Heart left ventricle (tissue), 16 donors: ENCODE measurements at regions not wholly inside any gene's neighbourhood (a gene's known extent, or its start where the extent isn't known, plus 50 kb on each side); places are given as distances from the start of the nearest gene placed in this dataset.

Experiments
- ATAC-seq, 4 donors: fragments of 200-7000 bp; cut with Tn5 transposase; one replicate each; pipeline ENCODE4 v1.9.1; 2020 to 2022; ENCODE audit warnings: moderate library complexity in 4 of 4, mild to moderate bottlenecking in 3 of 4, moderate number of reproducible peaks in 1 of 4
- DNase-seq, 5 donors: peaks; one replicate each; pipeline ENCODE4 v3.0.0-alpha.2; 2020
- H3K27ac ChIP-seq, 12 donors: fragments of 200-600 bp; sonication (generic) in 4 of 12; one replicate each; pipeline versions ENCODE4 v1.5.0 to v1.8.0; 2016 to 2022; ENCODE audit warnings: mild to moderate bottlenecking in 2 of 12
- H3K27me3 ChIP-seq, 9 donors: fragments of 200-600 bp; sonication (generic) in 2 of 9; one replicate each; pipeline versions ENCODE4 v1.5.1 to v1.8.0; 2016 to 2022; ENCODE audit warnings: mild to moderate bottlenecking in 3 of 9
- H3K36me3 ChIP-seq, 9 donors: fragments of 200-600 bp; sonication (generic) in 2 of 9; one replicate each; pipeline versions ENCODE4 v1.5.0 to v1.8.0; 2018 to 2022; ENCODE audit warnings: mild to moderate bottlenecking in 2 of 9
- H3K4me1 ChIP-seq, 12 donors: fragments of 200-600 bp; sonication (generic) in 4 of 12; one replicate each; pipeline versions ENCODE4 v1.5.0 to v1.8.0; 2016 to 2022; ENCODE audit warnings: mild to moderate bottlenecking in 3 of 12
- H3K4me3 ChIP-seq, 12 donors: fragments of 200-600 bp; sonication (generic) in 4 of 12; one replicate each; pipeline versions ENCODE4 v1.5.0 to v1.8.0; 2017 to 2022; ENCODE audit warnings: mild to moderate bottlenecking in 9 of 12, moderate library complexity in 4 of 12
- H3K9me3 ChIP-seq, 12 donors: fragments of 200-600 bp; sonication (generic) in 4 of 12; one replicate each; pipeline versions ENCODE4 v1.5.0 to v1.8.0; 2016 to 2022; ENCODE audit warnings: mild to moderate bottlenecking in 1 of 12
- POLR2A ChIP-seq, 2 donors: fragments of 450-650 bp; IDR thresholded peaks; one replicate each; pipeline ENCODE4 v1.6.1; 2017; ENCODE audit warnings: antibody characterized with exemption in 2 of 2, mild to moderate bottlenecking in 2 of 2, moderate library complexity in 2 of 2
- WGBS, 4 donors: extraction: QIAGEN DNeasy Blood & Tissue Kit in 2 of 4; methylation state at CpG; one replicate each; pipeline versions ENCODE4 v1.1.5 to v1.1.7; 2013 to 2018; 5-methylcytosine and 5-hydroxymethylcytosine counted together
- intact Hi-C, 10 donors: fragments of 100-400 bp; cut with DNase I; formaldehyde crosslinking; loops; one replicate each; pipeline versions ENCODE4 v1.11.1 to v1.14.2; 2022
- TF ChIP-seq, protein P1 (sequence below), 12 donors: fragments of 200-600 bp; sonication (generic) in 4 of 12; IDR thresholded peaks; one replicate each; pipeline versions ENCODE4 v1.5.0 to v1.8.0; 2018 to 2022; ENCODE audit warnings: antibody characterized with exemption in 12 of 12, mild to moderate bottlenecking in 5 of 12
- donor health status: ischemic (EF 13 %, LVEDD 7.1; RV severe dilation, severe dysfunction).
- donor health status: healthy with polysubstance abuse.
- donor health status: DM: no; HTN: yes; CAD: no.
- donor health status: DM: no; HTN: no; CAD: no.
- donor health status: ischemic (EF 25% LVEDD 6.9; RV normal size, moderate dysfunction).
- donor health status: ischemic (EF 25% LVEDD 5.7; RV mildly dilated, moderate dysfunction).
- donor health status: healthy.
- donor health status: DM: yes; HTN: yes; CAD: no.
- donor health status: ischemic (EF 35%, LVEDD 5.7; RV mildly dilated, moderate dysfunction).
- donor health status: nonischemic (EF 11% LVEDD 7.7; RV severe dilation, severe dysfunction).
- donor health status: DM: yes; HTN: yes; CAD: no.
- donor health status: PGD.
- donor health status: ischemic (EF 29% LVEDD 5.4; RV normal size, mild dysfunction).
- donor health status: nonischemic (EF 23%, LVEDD 6.1; RV moderate dilation, normal function).

DNA sequence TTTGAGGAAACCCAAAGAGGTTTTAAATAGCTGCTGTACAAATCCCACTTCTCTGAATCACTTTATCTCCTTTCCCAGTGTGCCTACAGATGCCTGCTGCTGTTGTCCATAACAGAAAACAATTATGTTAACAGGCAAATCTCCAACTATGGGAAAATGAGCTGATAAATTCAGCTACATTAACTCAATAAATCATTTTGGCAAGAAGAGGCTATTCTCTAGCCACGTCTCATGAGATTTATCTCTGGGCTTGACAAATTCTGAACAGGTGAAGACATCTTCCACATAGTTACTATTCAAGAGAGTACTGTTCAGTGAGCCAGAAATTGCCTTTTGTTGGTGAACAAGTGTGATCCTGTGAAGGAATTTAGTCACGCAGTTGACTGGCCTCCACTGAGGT lies 327.1 kb upstream of the FMN2 start:
- ATAC-seq (no peak), DNase-seq (no peak)
- no peaks in the 10 kb centered on the region for H3K36me3 ChIP-seq
- WGBS, 4 donors, result 77 to 87% (median 83%) methylated on average over 2 of the region's 2 CpGs
- H3K9me3 ChIP-seq, result no peaks in the 10 kb centered on the region
- no peaks in the 10 kb centered on the region for H3K4me1 ChIP-seq
- TF ChIP-seq, protein P1, sequence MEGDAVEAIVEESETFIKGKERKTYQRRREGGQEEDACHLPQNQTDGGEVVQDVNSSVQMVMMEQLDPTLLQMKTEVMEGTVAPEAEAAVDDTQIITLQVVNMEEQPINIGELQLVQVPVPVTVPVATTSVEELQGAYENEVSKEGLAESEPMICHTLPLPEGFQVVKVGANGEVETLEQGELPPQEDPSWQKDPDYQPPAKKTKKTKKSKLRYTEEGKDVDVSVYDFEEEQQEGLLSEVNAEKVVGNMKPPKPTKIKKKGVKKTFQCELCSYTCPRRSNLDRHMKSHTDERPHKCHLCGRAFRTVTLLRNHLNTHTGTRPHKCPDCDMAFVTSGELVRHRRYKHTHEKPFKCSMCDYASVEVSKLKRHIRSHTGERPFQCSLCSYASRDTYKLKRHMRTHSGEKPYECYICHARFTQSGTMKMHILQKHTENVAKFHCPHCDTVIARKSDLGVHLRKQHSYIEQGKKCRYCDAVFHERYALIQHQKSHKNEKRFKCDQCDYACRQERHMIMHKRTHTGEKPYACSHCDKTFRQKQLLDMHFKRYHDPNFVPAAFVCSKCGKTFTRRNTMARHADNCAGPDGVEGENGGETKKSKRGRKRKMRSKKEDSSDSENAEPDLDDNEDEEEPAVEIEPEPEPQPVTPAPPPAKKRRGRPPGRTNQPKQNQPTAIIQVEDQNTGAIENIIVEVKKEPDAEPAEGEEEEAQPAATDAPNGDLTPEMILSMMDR (IDR thresholded peaks at IDR 0.05), result no peak
- no peak for TF ChIP-seq POLR2A (IDR thresholded peaks at IDR 0.05)
- intact Hi-C loops, result no loop called here
- H3K27me3 ChIP-seq, result no peaks in the 10 kb centered on the region
- H3K4me3 ChIP-seq, result no peak overlapping the region
- no peak overlapping the region for H3K27ac ChIP-seq

DNA sequence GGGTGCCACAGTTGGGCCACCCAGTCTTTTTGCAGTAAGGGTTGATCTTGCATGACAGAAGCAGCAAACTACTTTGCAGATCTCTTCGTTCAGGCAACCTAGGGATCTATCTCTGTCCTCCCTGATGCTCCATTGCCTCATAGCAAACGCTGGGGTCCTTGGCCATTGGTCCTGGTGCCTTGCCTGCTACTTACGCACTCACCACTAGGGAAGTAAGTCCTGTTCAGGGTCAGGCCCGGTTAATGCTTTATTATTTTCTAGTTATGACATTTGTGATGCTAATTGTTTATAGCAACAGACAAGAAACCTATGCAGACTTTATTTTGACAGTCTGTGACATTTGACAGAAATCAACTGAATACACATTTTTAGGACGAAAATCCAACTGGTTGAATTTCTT lies 326.5 kb upstream of the FMN2 start:
- no peak overlapping the region for H3K27ac ChIP-seq
- intact Hi-C loops, result no loop called here
- H3K9me3 ChIP-seq, result no peaks in the 10 kb centered on the region
- TF ChIP-seq, protein P1 (IDR thresholded peaks at IDR 0.05), result no peak
- TF ChIP-seq POLR2A (IDR thresholded peaks at IDR 0.05), result no peak
- H3K4me1 ChIP-seq, result no peaks in the 10 kb centered on the region
- ATAC-seq, result no peak
- H3K27me3 ChIP-seq, result no peaks in the 10 kb centered on the region
- 80 to 88% (median 86%) methylated on average over 5 of the region's 5 CpGs for WGBS, 4 donors
- no peak for DNase-seq
- no peak overlapping the region for H3K4me3 ChIP-seq
- H3K36me3 ChIP-seq, result no peaks in the 10 kb centered on the region

DNA sequence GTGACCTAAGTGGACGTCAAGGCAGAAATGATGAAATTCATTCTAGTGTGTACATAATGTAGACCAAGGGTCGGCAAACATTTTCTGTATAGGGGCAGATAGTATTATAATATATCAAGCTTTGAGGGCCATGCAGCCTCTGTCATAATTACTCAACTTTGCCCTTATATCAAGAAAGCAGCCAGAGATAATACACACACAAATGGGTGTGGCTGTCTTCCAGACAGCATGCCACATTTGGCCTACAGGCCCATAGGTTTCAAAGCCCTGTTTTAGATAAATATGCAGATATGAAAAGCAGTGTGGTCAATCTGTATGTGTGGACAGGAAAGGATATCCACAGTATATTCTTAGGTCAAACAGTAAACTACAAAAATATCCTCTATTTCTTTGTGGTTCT lies 320.1 kb upstream of the FMN2 start:
- intact Hi-C loops, result no loop called here
- TF ChIP-seq, protein P1 (IDR thresholded peaks at IDR 0.05), result no peak
- TF ChIP-seq POLR2A (IDR thresholded peaks at IDR 0.05), result no peak
- 86 to 95% (median 90%) methylated on average over 2 of the region's 2 CpGs for whole genome bisulfite sequencing, 4 donors
- no peaks in the 10 kb centered on the region for H3K27me3 ChIP-seq
- DNase-seq, result no peak
- no peaks in the 10 kb centered on the region for H3K4me1 ChIP-seq
- no peaks in the 10 kb centered on the region for H3K36me3 ChIP-seq
- H3K4me3 ChIP-seq, result no peak overlapping the region
- H3K27ac ChIP-seq, result no peak overlapping the region
- no peaks in the 10 kb centered on the region for H3K9me3 ChIP-seq
- no peak for ATAC-seq

DNA sequence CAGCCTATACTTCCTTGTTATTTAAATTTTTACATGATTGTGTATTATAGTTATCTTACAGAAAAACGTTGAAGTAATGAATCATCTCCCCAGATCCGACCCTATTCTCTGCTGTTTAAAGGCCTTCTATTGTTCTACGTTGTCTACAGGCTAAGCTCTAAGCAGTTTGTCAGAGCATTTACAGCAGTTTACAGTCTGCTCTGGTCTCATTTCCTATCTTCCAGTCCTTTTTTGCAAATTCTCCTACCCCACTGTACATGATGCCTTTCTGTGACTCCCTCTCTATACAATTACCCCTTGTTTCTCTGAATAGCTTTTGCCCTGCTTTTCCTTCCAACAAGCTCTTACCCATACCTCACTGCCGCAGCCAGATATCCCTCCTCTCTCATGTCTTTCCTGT lies 319.2 kb upstream of the FMN2 start:
- ATAC-seq (no peak), DNase-seq (no peak)
- Histone ChIP-seq H3K36me3 (no peaks in the 10 kb centered on the region), H3K27me3 (no peaks in the 10 kb centered on the region), H3K9me3 (no peaks in the 10 kb centered on the region), H3K4me3 (no peak overlapping the region), H3K27ac (no peak overlapping the region), H3K4me1 (no peaks in the 10 kb centered on the region)
- intact Hi-C loops, result no loop called here
- TF ChIP-seq, protein P1 (IDR thresholded peaks at IDR 0.05), result no peak
- TF ChIP-seq POLR2A (IDR thresholded peaks at IDR 0.05), result no peak
- WGBS, 4 donors, result 80 to 85% (median 83%) methylated on average over 4 of the region's 4 CpGs
